M059J (cell line): ENCODE measurements at regions not wholly inside any gene's neighbourhood (a gene's known extent, or its start where the extent isn't known, plus 50 kb on each side); places are given as distances from the start of the nearest gene placed in this dataset.
"Not testable (repeated sequence)": the region's sequence is repeated elsewhere in the genome, so short reads cannot be mapped to it uniquely, and the experiment has no call there.

ENCODE experiments used
- DNase-seq: peaks from one replicate; pipeline ENCODE4 v3.0.0-alpha.2; 2012; ENCODE audit warnings: low read depth

- DNase-seq = no peak
These were observed 187.8 kb upstream of the LHX8 start for GRCh38 chr1:74946388-74946787.

- not testable (repeated sequence) for DNase-seq
These were observed 184.8 kb upstream of the LHX8 start for GRCh38 chr1:74949348-74949747.

GRCh38 chr1:74951981-74952380, 182.2 kb upstream of the LHX8 start:
- not testable (repeated sequence) for DNase-seq

GRCh38 chr1:74952786-74953185, 181.4 kb upstream of the LHX8 start:
- no peak for DNase-seq

- no peak for DNase-seq
These were observed 180.6 kb upstream of the LHX8 start for GRCh38 chr1:74953622-74954021.

GRCh38 chr1:74963120-74963519, 171.1 kb upstream of the LHX8 start:
- DNase-seq = no peak

GRCh38 chr1:74964508-74965102, 169.6 kb upstream of the LHX8 start:
- peak; percentile 16 for DNase-seq

GRCh38 chr1:74969566-74970135, 164.5 kb upstream of the LHX8 start:
- DNase-seq = no peak

- peak; percentile 14 for DNase-seq
These were observed 162.2 kb upstream of the LHX8 start for GRCh38 chr1:74971982-74972381.

GRCh38 chr1:74976491-74976890, 157.7 kb upstream of the LHX8 start:
- no peak for DNase-seq

GRCh38 chr1:74992448-74992847, 141.7 kb upstream of the LHX8 start:
- DNase-seq = not testable (repeated sequence)

GRCh38 chr1:74995821-74996220, 138.4 kb upstream of the LHX8 start:
- no peak for DNase-seq

- DNase-seq = no peak
These were observed 123.6 kb upstream of the LHX8 start for GRCh38 chr1:75010547-75010946.

GRCh38 chr1:75014250-75014649, 119.9 kb upstream of the LHX8 start:
- DNase-seq = no peak

GRCh38 chr1:75023005-75023404, 111.2 kb upstream of the LHX8 start:
- no peak for DNase-seq

- peak; percentile 33 for DNase-seq
These were observed 99.8 kb upstream of the LHX8 start for GRCh38 chr1:75034376-75034775.

- peak; percentile 79 for DNase-seq
These were observed 98.7 kb upstream of the LHX8 start for GRCh38 chr1:75035536-75035935.

GRCh38 chr1:75053207-75053606, 81.0 kb upstream of the LHX8 start:
- DNase-seq = peak; percentile 40

- DNase-seq = no peak
These were observed 75.8 kb upstream of the LHX8 start for GRCh38 chr1:75058424-75058823.

- peak; percentile 56 for DNase-seq
These were observed 72.1 kb upstream of the LHX8 start for GRCh38 chr1:75062111-75062510.

- no peak for DNase-seq
These were observed 66.2 kb upstream of the LHX8 start for GRCh38 chr1:75067975-75068374.

GRCh38 chr1:75074831-75075395, 59.3 kb upstream of the LHX8 start:
- DNase-seq = peak; percentile 61

GRCh38 chr1:75079538-75080290, 54.5 kb upstream of the LHX8 start:
- peak; percentile 78 for DNase-seq
